GM18870 (cell line): ENCODE measurements at regions not wholly inside any gene's neighbourhood (a gene's known extent, or its start where the extent isn't known, plus 50 kb on each side); places are given as distances from the start of the nearest gene placed in this dataset.

Experiments used
- ATAC-seq: cut with Tn5 transposase; IDR thresholded peaks from one replicate; pipeline ENCODE4 v1.9.1; 2021; ENCODE audit warnings: moderate library complexity; ENCODE audit not compliant: unreplicated experiment

GRCh38 chr3:148075771-148076716, 621.7 kb upstream of the AGTR1 start:
- ATAC-seq = no peak

DNA sequence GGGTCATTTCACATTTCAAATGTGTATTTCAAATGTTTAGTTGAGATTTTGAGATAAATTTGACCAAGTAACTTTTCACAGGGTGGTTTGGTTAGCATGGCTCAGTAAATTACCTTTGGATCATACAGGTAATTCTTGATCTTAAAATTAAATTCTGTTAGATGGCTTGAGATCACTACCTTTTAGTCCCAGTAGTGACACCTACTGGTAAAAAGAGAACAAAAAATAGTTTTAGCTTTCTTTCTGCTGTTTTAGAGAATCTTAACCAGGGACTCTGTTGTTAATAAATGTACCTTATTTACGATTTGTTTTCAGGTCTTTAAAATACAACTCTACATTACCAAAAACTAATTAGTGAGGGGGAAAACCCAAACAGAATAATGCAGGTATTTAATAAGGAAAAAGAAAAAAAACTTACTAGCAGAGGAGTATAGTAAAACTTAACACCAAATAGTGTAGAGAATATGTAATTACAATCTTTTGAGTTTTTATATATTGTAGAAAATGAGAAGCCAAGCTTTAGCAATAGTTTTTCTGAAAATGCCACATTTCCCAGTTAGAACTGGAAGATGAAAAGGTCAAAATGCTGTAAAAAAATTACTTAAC, 620.3 kb upstream of the AGTR1 start:
- ATAC-seq = peak; percentile 54

GRCh38 chr3:148077965-148078364, 619.7 kb upstream of the AGTR1 start:
- ATAC-seq = no peak

DNA sequence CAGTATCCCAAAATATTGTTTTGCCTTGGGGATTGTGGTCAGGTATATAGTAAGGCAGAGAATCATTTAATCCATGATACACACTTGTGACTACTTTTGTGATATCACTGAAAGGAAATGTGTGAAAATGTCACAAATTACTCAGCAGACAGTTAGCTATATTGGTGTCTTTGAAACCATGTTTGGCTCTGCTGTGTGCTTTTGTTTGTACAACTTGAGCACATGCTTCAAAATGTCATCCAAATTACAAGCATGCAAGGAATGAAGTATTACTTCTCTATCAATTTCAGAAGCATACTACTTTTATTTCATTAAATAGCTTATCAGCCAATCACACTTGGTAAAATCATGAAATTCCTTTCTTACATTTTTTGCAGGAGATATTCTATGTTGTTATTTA, 619.0 kb upstream of the AGTR1 start:
- no peak for ATAC-seq

DNA sequence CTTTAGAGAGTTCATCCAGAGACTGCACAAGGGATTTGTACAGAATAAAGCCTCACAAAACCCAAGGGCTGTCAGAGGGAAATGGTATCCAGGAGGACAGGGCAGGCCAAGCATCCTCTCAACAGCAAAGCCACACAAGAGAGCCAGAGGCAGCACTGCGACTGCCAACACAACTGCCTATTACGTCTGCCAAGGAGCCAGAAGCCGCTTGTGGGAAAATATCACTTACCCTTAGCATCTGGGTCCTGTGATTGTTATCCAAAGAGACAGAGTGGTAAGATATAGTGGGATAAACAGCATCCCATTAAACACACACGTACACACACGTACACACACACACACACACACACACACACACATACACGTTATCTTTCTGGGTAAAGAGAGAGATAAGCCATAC, 618.3 kb upstream of the AGTR1 start:
- no peak for ATAC-seq

DNA sequence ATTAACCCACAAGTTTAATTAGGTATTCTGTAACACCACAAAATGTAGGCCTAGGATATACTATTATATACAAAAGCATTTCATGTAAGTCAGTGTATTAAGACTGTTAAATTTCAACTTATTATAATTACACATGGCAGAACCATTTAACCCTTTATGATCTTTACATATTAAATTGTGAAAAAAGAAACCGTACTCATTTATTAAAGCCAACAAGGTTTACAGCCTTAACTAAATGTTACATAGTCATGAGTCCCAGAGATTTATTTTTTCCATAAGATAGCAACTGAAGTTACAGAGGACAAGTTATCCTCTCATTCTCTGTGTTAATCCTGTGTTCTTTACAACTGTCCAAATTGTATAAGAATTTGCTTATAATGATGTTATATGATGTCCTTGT, 615.8 kb upstream of the AGTR1 start:
- ATAC-seq = no peak

DNA sequence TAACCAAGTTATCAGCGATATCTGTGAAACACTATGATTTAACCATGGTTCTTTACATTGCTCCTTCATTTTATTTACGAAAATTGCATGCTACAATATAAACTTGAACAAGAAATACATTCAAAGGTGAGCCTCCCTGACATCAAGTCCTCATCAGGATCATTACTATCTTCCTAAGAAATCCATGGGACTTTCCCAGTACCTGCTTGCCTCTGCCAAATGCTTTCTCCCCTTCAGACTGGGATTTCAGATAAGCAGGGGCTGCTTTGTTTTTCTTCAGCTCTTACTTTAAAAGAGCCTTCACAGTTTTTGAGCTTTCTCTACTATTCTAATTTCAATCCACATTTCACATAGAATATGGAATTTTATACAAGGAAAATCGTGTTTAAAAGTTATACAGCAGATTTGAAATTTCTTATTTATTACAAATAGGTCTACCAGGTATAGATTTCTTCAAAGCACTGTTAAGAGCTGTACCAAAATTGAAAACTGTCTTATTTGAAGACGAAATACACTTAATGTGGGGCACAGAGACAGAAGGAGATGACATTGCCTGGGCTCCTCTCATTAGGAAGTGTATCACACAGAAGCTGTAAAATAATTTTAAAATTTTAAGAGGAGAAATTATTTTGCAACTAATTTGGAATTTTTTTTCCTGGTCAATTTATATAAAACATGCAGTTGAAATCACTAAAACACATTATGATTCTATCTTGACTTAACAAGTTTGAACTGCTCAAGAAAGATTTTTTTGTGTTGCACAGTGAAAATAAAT, 615.0 kb upstream of the AGTR1 start:
- no peak for ATAC-seq

DNA sequence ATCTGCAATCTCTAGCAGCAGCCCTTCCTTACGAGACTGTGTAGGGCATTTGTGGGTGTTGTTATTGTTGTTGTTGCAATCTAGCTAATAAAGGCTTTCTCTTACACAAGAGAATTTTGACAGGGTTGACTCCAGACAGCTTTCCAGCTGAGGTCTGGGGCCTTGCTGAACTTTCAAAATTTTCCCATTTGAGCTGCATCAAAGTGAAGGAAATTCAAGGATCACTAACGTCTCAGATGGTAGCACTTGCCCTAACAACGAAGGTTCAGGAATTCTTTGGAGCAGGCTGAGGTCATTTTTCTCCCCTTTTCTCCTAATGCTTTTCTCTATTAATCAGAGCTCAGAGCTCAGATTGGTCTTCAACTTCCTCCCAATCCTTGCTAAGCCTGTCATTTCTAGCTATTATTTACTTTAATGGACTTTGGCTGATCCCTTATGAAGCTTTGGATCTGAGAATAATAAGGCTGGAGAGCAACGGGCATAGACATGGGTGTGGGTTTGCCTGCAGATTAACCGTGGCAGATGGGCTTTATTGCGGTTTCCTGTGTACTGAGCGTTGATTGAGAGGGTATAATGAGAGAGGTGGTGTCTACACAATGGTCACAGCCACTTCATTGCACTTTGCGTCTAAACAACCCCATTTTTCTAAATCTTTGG, 614.0 kb upstream of the AGTR1 start:
- ATAC-seq = no peak

DNA sequence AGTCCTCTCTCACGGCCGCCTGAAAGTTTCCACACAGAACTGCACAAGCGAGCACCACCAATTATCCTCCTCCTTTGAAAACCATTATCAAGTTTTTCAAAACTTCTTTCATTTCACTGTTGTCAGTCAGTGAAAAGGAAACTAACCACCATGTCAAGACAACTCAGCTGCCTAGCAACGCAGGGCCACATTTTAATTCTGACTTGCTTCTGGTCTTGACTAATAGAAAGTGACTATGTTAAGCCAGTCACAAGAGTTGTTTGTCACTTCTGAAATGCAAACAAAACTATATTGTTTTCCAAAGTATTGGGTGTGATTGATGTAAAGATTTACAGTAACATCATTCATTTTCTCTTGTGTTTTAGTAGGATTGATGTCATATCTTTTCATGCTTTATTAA, 612.8 kb upstream of the AGTR1 start:
- peak; percentile 99 for ATAC-seq

- no peak for ATAC-seq
These were observed 609.9 kb upstream of the AGTR1 start for GRCh38 chr3:148087601-148088371.

- no peak for ATAC-seq
These were observed 608.5 kb upstream of the AGTR1 start for GRCh38 chr3:148089171-148089570.

DNA sequence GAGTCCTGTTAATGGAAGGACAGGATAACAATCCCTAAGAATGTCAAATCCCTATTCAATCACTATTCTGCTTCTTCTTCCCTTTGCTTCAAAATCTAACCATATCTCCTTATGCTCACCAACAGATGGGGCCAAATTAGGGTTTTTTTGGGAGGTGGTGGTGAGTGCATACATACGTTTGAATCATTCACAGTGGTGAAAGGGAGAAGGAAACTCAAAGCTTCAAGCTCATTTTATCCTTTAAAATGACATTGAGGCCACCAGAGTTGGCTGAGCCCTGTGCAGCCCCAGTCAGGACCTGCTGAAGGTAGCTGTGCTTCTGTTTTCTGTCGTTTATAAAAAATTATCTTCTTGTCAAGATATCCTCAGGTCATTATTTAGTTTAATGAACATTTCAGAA, 607.5 kb upstream of the AGTR1 start:
- ATAC-seq = no peak

- ATAC-seq = no peak
These were observed 604.9 kb upstream of the AGTR1 start for GRCh38 chr3:148092624-148093347.

DNA sequence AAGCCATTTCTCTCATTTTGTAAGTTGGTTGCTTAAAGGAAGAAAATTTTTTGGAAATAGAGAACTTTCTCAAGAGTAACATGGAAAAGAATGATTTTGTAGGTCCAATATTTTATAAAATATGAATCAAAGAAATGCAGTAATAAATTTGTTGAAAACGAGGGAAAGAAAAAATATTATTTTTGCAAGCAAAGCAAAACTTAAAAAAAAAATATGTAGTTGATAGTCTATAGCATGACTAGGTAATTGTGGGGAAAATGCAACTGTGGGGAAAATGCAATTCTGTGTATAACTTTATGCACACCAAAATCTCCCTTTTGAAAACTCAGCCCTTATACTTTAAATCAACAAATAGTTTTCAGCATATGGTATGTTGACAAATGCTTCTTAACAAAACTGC, 604.0 kb upstream of the AGTR1 start:
- no peak for ATAC-seq

DNA sequence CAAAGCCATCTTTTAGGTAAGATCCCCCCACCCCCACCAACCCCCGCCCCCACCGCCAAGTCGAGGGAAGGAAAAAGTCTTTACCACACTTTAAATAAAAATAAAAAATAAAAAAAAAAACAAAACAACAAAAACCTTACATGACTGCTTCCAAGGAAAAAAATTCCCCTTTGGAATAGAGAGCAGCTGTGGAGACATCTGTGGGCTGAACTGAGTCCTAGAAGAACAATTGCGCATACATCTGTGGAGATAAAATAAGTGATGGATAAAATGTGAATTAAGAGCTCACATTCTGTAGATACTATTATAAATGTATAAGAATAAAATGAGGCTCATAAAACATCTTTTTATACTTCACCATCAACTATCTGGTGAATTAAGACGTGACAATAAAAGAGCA, 601.7 kb upstream of the AGTR1 start:
- ATAC-seq = no peak

DNA sequence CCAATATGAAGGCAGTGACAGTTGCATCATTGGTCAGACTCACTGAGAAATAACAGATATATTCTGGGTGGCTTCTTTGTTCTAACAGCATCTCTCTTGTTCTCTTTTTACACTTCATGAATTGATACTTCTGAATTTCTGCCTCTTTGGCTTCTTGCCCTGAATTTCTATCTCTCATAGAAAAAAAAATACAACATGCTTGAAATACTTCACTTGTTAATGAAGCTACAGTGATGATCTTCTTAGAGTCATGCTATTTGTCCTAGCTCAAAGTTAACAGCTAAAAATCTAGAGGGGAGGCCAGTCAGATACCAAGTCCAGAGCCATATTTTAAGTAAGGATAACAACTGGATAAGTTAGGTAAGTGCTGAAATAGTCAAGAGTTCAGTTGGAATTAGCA, 597.2 kb upstream of the AGTR1 start:
- no peak for ATAC-seq

DNA sequence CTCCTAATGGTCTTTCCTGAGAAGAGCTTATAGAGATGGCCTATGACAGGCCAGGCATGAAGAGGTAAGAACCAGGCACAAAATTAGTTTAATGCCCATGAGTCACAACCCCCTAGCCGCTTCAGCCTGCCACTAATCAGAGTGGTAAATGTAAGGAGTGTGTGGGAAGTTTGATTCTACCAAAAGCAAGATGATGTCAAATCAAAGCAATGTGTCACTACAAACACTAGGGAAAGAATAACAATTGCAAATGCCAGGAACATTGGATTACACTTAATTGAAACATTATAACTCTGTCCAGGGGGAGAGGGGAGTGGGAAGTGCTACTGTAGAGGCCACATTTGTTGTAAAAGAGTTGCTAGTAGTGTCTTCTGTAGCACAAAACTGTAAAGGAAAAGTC, 596.6 kb upstream of the AGTR1 start:
- ATAC-seq = no peak

GRCh38 chr3:148102156-148102555, 595.5 kb upstream of the AGTR1 start:
- ATAC-seq = no peak

GRCh38 chr3:148106062-148106461, 591.6 kb upstream of the AGTR1 start:
- ATAC-seq = no peak

- no peak for ATAC-seq
These were observed 570.7 kb upstream of the AGTR1 start for GRCh38 chr3:148126956-148127355.
